OCI-LY7 (cell line): ENCODE measurements at regions not wholly inside any gene's neighbourhood (a gene's known extent, or its start where the extent isn't known, plus 50 kb on each side); places are given as distances from the start of the nearest gene placed in this dataset.

ENCODE experiments used
- BruUV-seq: library from RNA; stranded (reverse); fragments of 400-500 nt; replicated peaks from 2 replicates; lab custom pipeline; 2021; lab: Mats Ljungman, UMichigan
- CTCF ChIA-PET: fragments of 300-600 bp; sonication (Branson Sonifier 250); formaldehyde crosslinking; loops from one replicate; lab custom pipeline; 2022; ENCODE audit warnings: antibody characterized with exemption; ENCODE audit not compliant: unreplicated experiment; lab: Charles Lee
- POLR2A ChIA-PET: fragments of 300-600 bp; sonication (Branson Sonifier 250); formaldehyde crosslinking; loops from one replicate; lab custom pipeline; 2022; ENCODE audit warnings: antibody characterized with exemption; lab: Charles Lee
- DNase-seq: peaks from one replicate; pipeline ENCODE4 v3.0.0-alpha.2; 2015; ENCODE audit warnings: low spot score
- H2AFZ ChIP-seq: fragments of 200-600 bp; sonication (generic), shearing (Covaris generic); 2 replicates; pipeline ENCODE4 v1.6.1; 2014; ENCODE audit warnings: mild to moderate bottlenecking, antibody characterized with exemption, low read length, moderate library complexity
- H3K27ac ChIP-seq: fragments of 200-600 bp; sonication (generic); 2 replicates; pipeline ENCODE4 v1.5.1; 2014; ENCODE audit warnings: mixed run types, low read depth, mild to moderate bottlenecking, moderate library complexity, low read length, inconsistent platforms; ENCODE audit not compliant: poor library complexity, severe bottlenecking
- H3K36me3 ChIP-seq: fragments of 200-600 bp; sonication (generic); 2 replicates; pipeline ENCODE4 v1.6.1; 2014; ENCODE audit warnings: mild to moderate bottlenecking, antibody characterized with exemption, low read length, moderate library complexity, mixed read lengths; ENCODE audit not compliant: insufficient read depth
- H3K4me1 ChIP-seq: fragments of 200-600 bp; sonication (generic); 2 replicates; pipeline ENCODE4 v1.5.1; 2014; ENCODE audit warnings: mild to moderate bottlenecking, low read length; ENCODE audit not compliant: insufficient read depth, poor library complexity, severe bottlenecking
- H3K4me2 ChIP-seq: fragments of 200-600 bp; sonication (generic); 2 replicates; pipeline ENCODE4 v1.6.1; 2014; ENCODE audit warnings: mild to moderate bottlenecking, low read length
- H3K4me3 ChIP-seq: fragments of 200-600 bp; sonication (generic); 2 replicates; pipeline ENCODE4 v1.5.1; 2014; ENCODE audit warnings: mild to moderate bottlenecking, low read depth, low read length; ENCODE audit not compliant: poor library complexity, severe bottlenecking
- H3K79me2 ChIP-seq: fragments of 200-600 bp; sonication (generic); 2 replicates; pipeline ENCODE4 v1.6.1; 2016; ENCODE audit warnings: low read depth, mild to moderate bottlenecking, low read length, moderate library complexity, mixed read lengths; ENCODE audit not compliant: insufficient read depth
- H3K9me2 ChIP-seq: fragments of 200-600 bp; sonication (generic); 2 replicates; pipeline ENCODE4 v1.6.1; 2016; ENCODE audit warnings: mild to moderate bottlenecking, low read length, mixed read lengths; ENCODE audit not compliant: insufficient read depth
- H3K9me3 ChIP-seq: fragments of 200-600 bp; sonication (generic); 2 replicates; pipeline ENCODE4 v1.6.1; 2014; ENCODE audit warnings: mild to moderate bottlenecking, mixed run types, low read length, mixed read lengths
- H4K20me1 ChIP-seq: fragments of 200-600 bp; sonication (generic); 2 replicates; pipeline ENCODE4 v1.6.1; 2014; ENCODE audit warnings: mild to moderate bottlenecking, antibody characterized with exemption, low read length, moderate library complexity, mixed read lengths; ENCODE audit not compliant: insufficient read depth
- CTCF ChIP-seq: fragments of 200-600 bp; sonication (generic); conservative IDR thresholded peaks from 2 replicates; pipeline ENCODE4 v1.5.1; 2014; ENCODE audit warnings: mild to moderate bottlenecking, antibody characterized with exemption, low read length, moderate library complexity, mixed read lengths
- EZH2phosphoT487 ChIP-seq: fragments of 200-600 bp; sonication (generic); IDR thresholded peaks from 2 replicates; pipeline ENCODE4 v1.6.1; 2018; ENCODE audit warnings: low read depth, borderline replicate concordance, mild to moderate bottlenecking, mixed run types, antibody characterized with exemption, low read length, moderate library complexity, mixed read lengths
- intact Hi-C: fragments of 100-400 bp; cut with micrococcal nuclease; formaldehyde crosslinking; loops from one replicate; pipeline ENCODE4 v1.10.0; 2022; ENCODE audit not compliant: unreplicated experiment

DNA sequence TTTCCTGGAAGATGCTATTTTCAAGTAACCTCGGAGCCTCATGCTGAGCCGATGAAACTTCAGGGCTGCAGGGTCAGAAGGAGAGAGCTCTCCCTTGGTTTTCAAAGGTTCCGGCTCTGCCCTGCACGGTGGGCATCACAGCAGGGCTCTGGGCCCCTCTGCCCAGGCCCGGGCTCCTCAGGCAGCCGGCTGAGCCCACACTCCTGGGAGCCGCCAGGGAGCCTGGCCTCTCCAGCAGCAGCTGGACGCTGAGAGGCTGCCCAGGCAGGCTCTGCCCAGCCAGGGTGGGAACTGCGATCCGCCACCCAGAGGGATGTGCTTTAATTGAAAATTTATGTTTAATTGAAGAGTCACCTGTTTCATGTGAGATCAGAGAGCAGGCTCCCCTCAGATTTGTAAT, 97.5 kb upstream of the MGMT start:
- POLR2A ChIA-PET: no interaction called here
- CTCF ChIA-PET: no interaction called here

GRCh38 chr10:129371541-129371940, 95.5 kb upstream of the MGMT start:
- Histone ChIP-seq H2AFZ (no peak overlapping the region), H3K9me2 (no peaks in the 10 kb centered on the region), H3K4me1 (no peaks in the 10 kb centered on the region), H4K20me1 (no peaks in the 10 kb centered on the region), H3K79me2 (no peaks in the 10 kb centered on the region), H3K27ac (no peak overlapping the region), H3K9me3 (no peaks in the 10 kb centered on the region), H3K4me3 (no peak overlapping the region), H3K36me3 (no peaks in the 10 kb centered on the region), H3K4me2 (no peak overlapping the region)
- no peak for TF ChIP-seq EZH2phosphoT487
- no peak for TF ChIP-seq CTCF
- intact Hi-C loops: no loop called here
- DNase-seq: no peak
- no TSS peak for BruUV-seq
- ChIA-PET CTCF (no interaction called here), POLR2A (no interaction called here)

More for the DNA sequence above, 97.5 kb upstream of the MGMT start:
- intact Hi-C loops: no loop called here
- Histone ChIP-seq H3K9me3 (no peaks in the 10 kb centered on the region), H3K4me3 (no peak overlapping the region), H2AFZ (no peak overlapping the region), H3K79me2 (no peaks in the 10 kb centered on the region), H3K4me1 (no peaks in the 10 kb centered on the region), H3K9me2 (no peaks in the 10 kb centered on the region), H3K27ac (no peak overlapping the region), H4K20me1 (no peaks in the 10 kb centered on the region), H3K36me3 (no peaks in the 10 kb centered on the region), H3K4me2 (no peak overlapping the region)
- DNase-seq: no peak
- BruUV-seq: no TSS peak
- TF ChIP-seq CTCF (no peak), EZH2phosphoT487 (no peak)

- DNase-seq: no peak
- no peaks in the 10 kb centered on the region for H3K9me3 ChIP-seq
- no peaks in the 10 kb centered on the region for H3K4me1 ChIP-seq
- H4K20me1 ChIP-seq: no peaks in the 10 kb centered on the region
- ChIA-PET CTCF (no interaction called here), POLR2A (no interaction called here)
- intact Hi-C loops: no loop called here
- TF ChIP-seq CTCF (no peak), EZH2phosphoT487 (no peak)
- H3K36me3 ChIP-seq: no peaks in the 10 kb centered on the region
- H3K9me2 ChIP-seq: no peaks in the 10 kb centered on the region
- no peaks in the 10 kb centered on the region for H3K79me2 ChIP-seq
- no peak overlapping the region for H3K27ac ChIP-seq
- no peak overlapping the region for H3K4me2 ChIP-seq
- BruUV-seq: no TSS peak
- no peak overlapping the region for H3K4me3 ChIP-seq
- no peak overlapping the region for H2AFZ ChIP-seq
Measured at GRCh38 chr10:129372172-129372571, 94.9 kb upstream of the MGMT start.
